Lower lobe of right lung (tissue), 2 donors: ENCODE measurements at regions not wholly inside any gene's neighbourhood (a gene's known extent, or its start where the extent isn't known, plus 50 kb on each side); places are given as distances from the start of the nearest gene placed in this dataset.

ENCODE experiments used
- ATAC-seq, 2 donors: fragments of 200-7000 bp; cut with Tn5 transposase; one replicate each; pipeline ENCODE4 v1.9.1; 2020 to 2022; ENCODE audit warnings: mild to moderate bottlenecking in 2 of 2, moderate library complexity in 2 of 2
- DNase-seq: peaks from one replicate; pipeline ENCODE4 v3.0.0-alpha.2; 2020
- H3K27ac ChIP-seq: fragments of 200-600 bp; one replicate; pipeline ENCODE4 v1.8.0; 2022
- H3K27me3 ChIP-seq: fragments of 200-600 bp; one replicate; pipeline ENCODE4 v1.8.0; 2022; ENCODE audit warnings: low read depth
- H3K36me3 ChIP-seq: fragments of 200-600 bp; one replicate; pipeline ENCODE4 v1.8.0; 2022; ENCODE audit warnings: mild to moderate bottlenecking
- H3K4me1 ChIP-seq: fragments of 200-600 bp; one replicate; pipeline ENCODE4 v1.8.0; 2022
- H3K4me3 ChIP-seq: fragments of 200-600 bp; one replicate; pipeline ENCODE4 v1.8.0; 2022; ENCODE audit warnings: mild to moderate bottlenecking
- H3K9me3 ChIP-seq: fragments of 200-600 bp; one replicate; pipeline ENCODE4 v1.8.0; 2022
- CTCF ChIP-seq: fragments of 200-600 bp; IDR thresholded peaks from one replicate; pipeline ENCODE4 v1.8.0; 2022; ENCODE audit warnings: antibody characterized with exemption, mild to moderate bottlenecking
- intact Hi-C: fragments of 100-400 bp; cut with DNase I; formaldehyde crosslinking; loops from one replicate; pipeline ENCODE4 v1.11.0; 2022
- donor health status: DM: no; HTN: yes; CAD: no; lungs with severe emphysema.

- no peak for ATAC-seq
- no peaks in the 10 kb centered on the region for H3K36me3 ChIP-seq
- no peaks in the 10 kb centered on the region for H3K4me1 ChIP-seq
- H3K27me3 ChIP-seq: no peaks in the 10 kb centered on the region
- no peak overlapping the region for H3K4me3 ChIP-seq
- intact Hi-C loops: no loop called here
- DNase-seq: no peak
- H3K9me3 ChIP-seq: no peaks in the 10 kb centered on the region
- TF ChIP-seq CTCF: no peak
- H3K27ac ChIP-seq: no peak overlapping the region
These were observed 1272.4 kb downstream of the CDH8 start for GRCh38 chr16:60763869-60764268.

GRCh38 chr16:60755907-60756306, 1280.3 kb downstream of the CDH8 start:
- no peak for DNase-seq

GRCh38 chr16:60748366-60748765, 1287.9 kb downstream of the CDH8 start:
- H3K36me3 ChIP-seq: no peaks in the 10 kb centered on the region
- no peak overlapping the region for H3K4me3 ChIP-seq
- no peak overlapping the region for H3K27ac ChIP-seq
- intact Hi-C loops: no loop called here
- no peak for TF ChIP-seq CTCF
- H3K27me3 ChIP-seq: no peaks in the 10 kb centered on the region
- no peak for DNase-seq
- no peak for ATAC-seq
- no peaks in the 10 kb centered on the region for H3K9me3 ChIP-seq
- H3K4me1 ChIP-seq: no peaks in the 10 kb centered on the region

More at GRCh38 chr16:60755907-60756306, 1280.3 kb downstream of the CDH8 start:
- no peaks in the 10 kb centered on the region for H3K4me1 ChIP-seq
- H3K9me3 ChIP-seq: no peaks in the 10 kb centered on the region
- TF ChIP-seq CTCF: no peak
- no peaks in the 10 kb centered on the region for H3K27me3 ChIP-seq
- no peaks in the 10 kb centered on the region for H3K36me3 ChIP-seq
- H3K27ac ChIP-seq: no peak overlapping the region
- ATAC-seq: no peak
- intact Hi-C loops: no loop called here
- H3K4me3 ChIP-seq: no peak overlapping the region

- Histone ChIP-seq H3K9me3 (no peaks in the 10 kb centered on the region), H3K4me1 (no peaks in the 10 kb centered on the region), H3K36me3 (no peaks in the 10 kb centered on the region), H3K27me3 (no peaks in the 10 kb centered on the region), H3K27ac (no peak overlapping the region), H3K4me3 (no peak overlapping the region)
- no peak for ATAC-seq
- intact Hi-C loops: no loop called here
- DNase-seq: no peak
- TF ChIP-seq CTCF: no peak
These were observed 1292.0 kb downstream of the CDH8 start for GRCh38 chr16:60744198-60744597.

GRCh38 chr16:60741810-60742209, 1294.4 kb downstream of the CDH8 start:
- Histone ChIP-seq H3K4me1 (no peaks in the 10 kb centered on the region), H3K9me3 (no peaks in the 10 kb centered on the region), H3K27me3 (no peaks in the 10 kb centered on the region), H3K36me3 (no peaks in the 10 kb centered on the region), H3K27ac (no peak overlapping the region), H3K4me3 (no peak overlapping the region)
- ATAC-seq (no peak), DNase-seq (no peak)
- no peak for TF ChIP-seq CTCF
- intact Hi-C loops: no loop called here
